H9 (cell line): ENCODE measurements at regions not wholly inside any gene's neighbourhood (a gene's known extent, or its start where the extent isn't known, plus 50 kb on each side); places are given as distances from the start of the nearest gene placed in this dataset.
A peak's percentile ranks its signal among the peaks of the same experiment; 100 is the strongest.

Experiments used
- DNase-seq: peaks from one replicate; pipeline ENCODE4 v3.0.0-alpha.2; 2017
- H2AFZ ChIP-seq: one replicate; pipeline ENCODE4 v1.6.1; 2013; ENCODE audit warnings: mild to moderate bottlenecking, low read length, control low read depth, moderate library complexity
- H2AK5ac ChIP-seq: 2 replicates; pipeline ENCODE4 v1.6.1; 2013; ENCODE audit warnings: low read length, control low read depth, mixed read lengths; ENCODE audit not compliant: insufficient read length
- H2BK120ac ChIP-seq: one replicate; pipeline ENCODE4 v1.6.1; 2013; ENCODE audit warnings: low read depth, mild to moderate bottlenecking, low read length, control low read depth, inconsistent platforms; ENCODE audit not compliant: poor library complexity, severe bottlenecking
- H2BK12ac ChIP-seq: 2 replicates; pipeline ENCODE4 v1.6.1; 2013; ENCODE audit warnings: low read length, control low read depth, mixed read lengths, low read depth; ENCODE audit not compliant: insufficient read length
- H2BK15ac ChIP-seq: 2 replicates; pipeline ENCODE4 v1.6.1; 2013; ENCODE audit warnings: low read depth, low read length, control low read depth
- H2BK20ac ChIP-seq: one replicate; pipeline ENCODE4 v1.6.1; 2013; ENCODE audit warnings: low read depth, mild to moderate bottlenecking, low read length, control low read depth, inconsistent platforms; ENCODE audit not compliant: poor library complexity, severe bottlenecking
- H2BK5ac ChIP-seq: 2 replicates; pipeline ENCODE4 v1.6.1; 2013; ENCODE audit warnings: low read length, control low read depth, mixed read lengths; ENCODE audit not compliant: insufficient read length
- H3K14ac ChIP-seq: 2 replicates; pipeline ENCODE4 v1.6.1; 2013; ENCODE audit warnings: low read length, control low read depth; ENCODE audit not compliant: insufficient read depth
- H3K18ac ChIP-seq: 2 replicates; pipeline ENCODE4 v1.6.1; 2013; ENCODE audit warnings: low read depth, mild to moderate bottlenecking, mixed read lengths, low read length, control low read depth; ENCODE audit not compliant: insufficient read length
- H3K23ac ChIP-seq: 2 replicates; pipeline ENCODE4 v1.6.1; 2013; ENCODE audit warnings: low read length, control low read depth, mixed read lengths, low read depth; ENCODE audit not compliant: insufficient read length
- H3K23me2 ChIP-seq: 2 replicates; pipeline ENCODE4 v1.6.1; 2013; ENCODE audit warnings: low read depth, mild to moderate bottlenecking, mixed read lengths, low read length, control low read depth; ENCODE audit not compliant: insufficient read length, poor library complexity, severe bottlenecking
- H3K27ac ChIP-seq: 2 replicates; pipeline ENCODE4 v1.5.1; 2013; ENCODE audit warnings: low read length, control low read depth, mixed read lengths, low read depth; ENCODE audit not compliant: insufficient read length
- H3K27me3 ChIP-seq: 2 replicates; pipeline ENCODE4 v1.6.1; 2013; ENCODE audit warnings: low read length, control low read depth, inconsistent platforms; ENCODE audit not compliant: insufficient read depth
- H3K4ac ChIP-seq: 2 replicates; pipeline ENCODE4 v1.6.1; 2013; ENCODE audit warnings: low read depth, mild to moderate bottlenecking, control low read depth, inconsistent platforms, low read length, moderate library complexity
- H3K4me1 ChIP-seq: 2 replicates; pipeline ENCODE4 v1.6.1; 2013; ENCODE audit warnings: low read length, control low read depth, inconsistent platforms; ENCODE audit not compliant: insufficient read depth
- H3K4me2 ChIP-seq: 2 replicates; pipeline ENCODE4 v1.6.1; 2013; ENCODE audit warnings: low read length, control low read depth, mixed read lengths; ENCODE audit not compliant: insufficient read length, insufficient read depth
- H3K56ac ChIP-seq: 2 replicates; pipeline ENCODE4 v1.6.1; 2013; ENCODE audit warnings: low read depth, mild to moderate bottlenecking, mixed read lengths, low read length, control low read depth; ENCODE audit not compliant: insufficient read length
- H3K79me1 ChIP-seq: 2 replicates; pipeline ENCODE4 v1.6.1; 2013; ENCODE audit warnings: low read depth, mild to moderate bottlenecking, moderate library complexity, low read length, control low read depth, inconsistent platforms; ENCODE audit not compliant: insufficient read depth, poor library complexity, severe bottlenecking
- H3K79me2 ChIP-seq: 2 replicates; pipeline ENCODE4 v1.6.1; 2013; ENCODE audit warnings: low read length, control low read depth, inconsistent platforms; ENCODE audit not compliant: insufficient read depth
- H3K9ac ChIP-seq: 2 replicates; pipeline ENCODE4 v1.6.1; 2013; ENCODE audit warnings: low read length, control low read depth, mixed read lengths; ENCODE audit not compliant: insufficient read length; ENCODE audit errors: extremely low read depth
- H3K9me3 ChIP-seq: one replicate; pipeline ENCODE4 v1.6.1; 2013; ENCODE audit warnings: low read depth, low read length, inconsistent platforms; ENCODE audit not compliant: control insufficient read depth
- H3T11ph ChIP-seq: one replicate; pipeline ENCODE4 v1.6.1; 2013; ENCODE audit warnings: mild to moderate bottlenecking, low read length, control low read depth, inconsistent platforms
- H4K20me1 ChIP-seq: one replicate; pipeline ENCODE4 v1.6.1; 2013; ENCODE audit not compliant: control insufficient read depth, insufficient read length, insufficient read depth
- H4K5ac ChIP-seq: 2 replicates; pipeline ENCODE4 v1.6.1; 2013; ENCODE audit warnings: low read depth, mild to moderate bottlenecking, mixed read lengths, low read length, control low read depth; ENCODE audit not compliant: insufficient read length
- H4K8ac ChIP-seq: replicated peaks from 2 replicates; pipeline ENCODE4 v1.6.1; 2013; ENCODE audit warnings: low read length, control low read depth, mixed read lengths, low read depth; ENCODE audit not compliant: insufficient read length
- H4K91ac ChIP-seq: 2 replicates; pipeline ENCODE4 v1.6.1; 2013; ENCODE audit warnings: low read depth, mild to moderate bottlenecking, moderate library complexity, mixed read lengths, low read length, control low read depth; ENCODE audit not compliant: insufficient read length
- H3K27ac Mint-ChIP-seq, 3 experiments: 2 replicates in 2 of 3; 3 replicates in 1 of 3; pipeline ENCODE4 v1.8.0; 2020 to 2021; ENCODE audit warnings: mixed read lengths in 3 of 3, mild to moderate bottlenecking in 1 of 3, moderate library complexity in 1 of 3
- H3K27me3 Mint-ChIP-seq: 2 replicates; pipeline ENCODE4 v1.8.0; 2021; ENCODE audit warnings: low read depth, mild to moderate bottlenecking, moderate library complexity, mixed read lengths
- H3K36me3 Mint-ChIP-seq, 3 experiments: 2 replicates in 2 of 3; 3 replicates in 1 of 3; pipeline ENCODE4 v1.8.0; 2020 to 2021; ENCODE audit warnings: low read depth in 3 of 3, mixed read lengths in 3 of 3; ENCODE audit not compliant: insufficient read depth in 1 of 3
- H3K4me1 Mint-ChIP-seq, 2 experiments: 2 replicates each; pipeline ENCODE4 v1.8.0; 2020; ENCODE audit warnings: mixed read lengths in 2 of 2
- H3K4me3 Mint-ChIP-seq, 2 experiments: 2 replicates in 1 of 2; 3 replicates in 1 of 2; pipeline ENCODE4 v1.8.0; 2020 to 2021; ENCODE audit warnings: mild to moderate bottlenecking in 2 of 2, mixed read lengths in 2 of 2, moderate library complexity in 1 of 2
- H3K9me3 Mint-ChIP-seq, 2 experiments: 2 replicates in 1 of 2; 3 replicates in 1 of 2; pipeline ENCODE4 v1.8.0; 2020; ENCODE audit warnings: mild to moderate bottlenecking in 2 of 2, mixed read lengths in 2 of 2, moderate library complexity in 1 of 2
- CTCF ChIP-seq: fragments of 200-600 bp; sonication (generic); conservative IDR thresholded peaks from 3 replicates; pipeline ENCODE4 v1.8.0; 2021; ENCODE audit warnings: antibody characterized with exemption, mild to moderate bottlenecking
- WGBS: extraction: QIAGEN DNeasy Blood & Tissue Kit; methylation state at CpG from one replicate; pipeline ENCODE4 v1.1.7; 2013; ENCODE audit warnings: missing lambda C conversion rate, low lambda C conversion rate, mixed read lengths; ENCODE audit not compliant: insufficient read length; ENCODE audit errors: extremely low coverage; 5-methylcytosine and 5-hydroxymethylcytosine counted together

GRCh38 chr7:22651534-22652243 lies 75.3 kb upstream of the IL6 start:
- no peak overlapping the region for H3K4ac ChIP-seq
- H2AFZ ChIP-seq, result no peak overlapping the region
- no peaks in the 10 kb centered on the region for H4K20me1 ChIP-seq
- no peaks in the 10 kb centered on the region for H3K27me3 Mint-ChIP-seq
- no peak overlapping the region for H3T11ph ChIP-seq
- no CpG with 5 or more reads among the region's 5 CpGs for WGBS
- peaks cover 17 to 19% of the 10 kb centered on the region in 2 experiments for H3K9me3 Mint-ChIP-seq
- H2AK5ac ChIP-seq, result no peak overlapping the region
- no peaks in the 10 kb centered on the region for H3K79me1 ChIP-seq
- H3K18ac ChIP-seq, result no peak overlapping the region
- no peaks in the 10 kb centered on the region for H3K79me2 ChIP-seq
- H2BK5ac ChIP-seq, result no peak overlapping the region
- peaks cover 10 to 14% of the 10 kb centered on the region in 2 experiments for H3K4me1 Mint-ChIP-seq
- no peak overlapping the region for H4K8ac ChIP-seq
- no peak overlapping the region for H3K23ac ChIP-seq
- H3K36me3 Mint-ChIP-seq, result peaks cover 5 to 24% (median 14%) of the 10 kb centered on the region in 3 experiments; a peak in 6 of 7 replicates
- no peak overlapping the region for H3K4me3 Mint-ChIP-seq
- H4K91ac ChIP-seq, result no peak overlapping the region
- H3K23me2 ChIP-seq, result no peaks in the 10 kb centered on the region
- no peaks in the 10 kb centered on the region for H3K27me3 ChIP-seq
- H2BK120ac ChIP-seq, result no peak overlapping the region
- H3K27ac ChIP-seq, result no peak overlapping the region
- TF ChIP-seq CTCF, result no peak
- H4K5ac ChIP-seq, result no peak overlapping the region
- no peak overlapping the region for H3K9ac ChIP-seq
- H2BK20ac ChIP-seq, result no peak overlapping the region
- no peak for DNase-seq
- peak overlapping the region in 1 of 3 experiments; percentile 67; a peak in 1 of 7 replicates for H3K27ac Mint-ChIP-seq
- no peak overlapping the region for H2BK15ac ChIP-seq
- H2BK12ac ChIP-seq, result no peak overlapping the region
- H3K4me2 ChIP-seq, result no peak overlapping the region
- no peak overlapping the region for H3K56ac ChIP-seq
- no peak overlapping the region for H3K14ac ChIP-seq
- peaks cover 6% of the 10 kb centered on the region for H3K9me3 ChIP-seq
- H3K4me1 ChIP-seq, result 0 out of 2 replicates have a peak, but pooled peaks cover 3% of the 10 kb centered on the region
